Ammon's horn (tissue), 1 donor: ENCODE measurements at regions not wholly inside any gene's neighbourhood (a gene's known extent, or its start where the extent isn't known, plus 50 kb on each side); places are given as distances from the start of the nearest gene placed in this dataset.
A peak's percentile ranks its signal among the peaks of the same experiment; 100 is the strongest.
"Not testable (repeated sequence)": the region's sequence is repeated elsewhere in the genome, so short reads cannot be mapped to it uniquely, and the experiment has no call there.

Source experiments
- DNase-seq: peaks from one replicate; pipeline ENCODE4 v3.0.0-alpha.2; 2016; ENCODE audit warnings: low spot score

DNA sequence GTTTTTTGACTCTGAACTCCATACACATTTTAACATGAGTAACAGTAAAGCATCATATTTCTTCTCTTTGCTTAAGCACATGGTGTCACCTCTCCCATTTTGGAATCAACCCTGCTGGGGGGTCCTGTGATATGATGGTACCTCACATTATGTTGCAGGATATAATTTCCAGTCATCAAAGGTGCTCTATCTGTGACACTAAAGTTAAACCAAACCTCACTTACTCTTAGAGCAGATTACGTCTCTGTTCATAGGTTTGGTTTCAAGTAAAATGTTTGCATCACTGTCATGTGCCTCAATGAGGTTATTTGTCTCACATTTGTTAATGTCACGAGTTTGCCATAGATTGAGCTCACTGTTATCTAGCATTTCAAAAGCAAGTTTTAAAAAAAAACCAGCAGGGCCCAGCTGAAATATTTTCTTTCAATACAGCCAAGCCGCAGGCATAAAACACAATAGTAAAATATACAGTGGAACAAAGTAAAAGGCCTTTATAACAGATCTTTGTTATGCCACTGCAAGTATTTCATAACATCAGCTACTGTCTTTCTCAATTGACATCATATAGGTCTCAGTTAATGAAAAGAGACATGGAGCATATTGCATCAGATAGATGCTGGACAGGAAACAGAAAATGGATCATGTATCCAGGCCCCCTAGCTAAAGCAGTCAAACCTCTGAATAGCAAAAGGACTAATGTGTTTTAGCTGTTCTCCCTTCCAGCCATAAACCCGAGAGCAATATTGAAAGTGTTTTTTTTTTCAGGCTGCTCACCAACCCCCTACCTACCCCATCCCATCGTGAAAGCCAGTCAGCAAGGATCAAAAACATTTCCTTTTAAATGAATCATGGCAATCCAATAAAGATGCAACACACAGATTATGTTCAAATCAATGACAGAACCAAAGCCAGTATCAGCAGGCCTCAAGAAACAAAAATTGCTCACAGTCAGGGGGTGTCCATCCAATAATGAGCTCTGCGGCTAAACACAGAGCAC, 182.1 kb upstream of the ITGA1 start:
- no peak for DNase-seq

DNA sequence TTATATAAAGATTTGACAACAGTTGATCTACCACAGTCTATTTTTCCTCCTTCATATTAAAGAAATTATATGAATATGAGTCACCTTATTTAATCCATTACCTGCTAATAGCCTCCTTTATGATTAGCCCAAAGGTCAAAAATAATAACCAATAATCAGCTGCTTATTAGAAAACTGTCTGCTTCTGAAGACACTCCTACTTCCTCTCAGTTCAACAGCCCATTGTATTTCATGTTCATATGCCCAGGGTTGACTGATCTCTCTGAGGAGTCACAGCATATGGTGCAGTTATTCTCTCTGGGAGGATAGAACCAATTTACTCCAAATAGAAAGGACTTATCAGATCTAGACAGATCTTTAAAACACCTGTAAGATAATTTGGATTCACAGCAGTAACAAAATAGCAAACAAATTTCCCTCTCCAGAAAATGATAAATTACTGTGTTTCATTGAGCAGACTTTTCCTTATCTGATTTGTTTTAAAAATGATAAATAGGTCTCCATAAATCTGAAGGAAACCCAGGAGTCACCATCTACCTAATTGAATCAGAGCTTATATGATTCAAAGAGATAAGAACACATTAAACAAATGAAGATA, 180.4 kb upstream of the ITGA1 start:
- DNase-seq, result no peak

DNA sequence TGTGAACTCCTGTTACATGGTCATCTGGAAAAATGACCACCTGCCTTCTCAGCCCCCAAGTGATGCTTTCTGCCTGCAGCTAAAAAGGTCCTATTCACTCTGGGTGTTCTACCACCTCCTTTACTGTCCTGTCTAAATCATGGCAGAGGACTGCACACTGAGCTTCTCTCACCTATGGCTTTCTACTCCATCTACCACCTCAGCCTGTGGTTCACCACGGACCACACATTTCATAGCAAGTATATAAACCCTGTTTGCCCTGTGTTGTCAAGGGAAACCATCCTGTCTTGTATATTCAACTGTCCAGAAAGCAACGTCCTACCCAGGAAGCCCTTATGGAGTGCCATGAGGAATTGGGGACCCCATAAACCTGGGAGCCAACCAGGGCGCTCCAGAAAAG, 167.4 kb upstream of the ITGA1 start:
- no peak for DNase-seq

DNA sequence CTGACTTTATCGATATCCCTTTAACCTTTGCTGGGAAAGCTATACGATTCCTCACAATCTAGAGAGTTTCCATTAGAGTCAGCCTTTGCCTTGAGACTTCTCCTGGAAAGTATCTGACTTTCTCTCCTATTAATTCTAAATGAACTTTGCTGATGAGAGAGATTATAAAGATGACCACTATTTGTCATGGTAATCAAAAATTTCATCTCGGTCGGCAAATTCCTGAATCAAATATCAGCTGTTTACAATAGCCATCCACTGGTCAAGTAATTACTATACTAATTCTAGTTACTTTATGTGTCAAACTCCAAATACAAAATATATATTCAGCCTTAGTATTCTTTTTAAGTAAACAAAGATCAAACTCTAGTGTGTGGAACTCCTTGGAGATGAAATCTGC, 164.4 kb upstream of the ITGA1 start:
- DNase-seq, result no peak

DNA sequence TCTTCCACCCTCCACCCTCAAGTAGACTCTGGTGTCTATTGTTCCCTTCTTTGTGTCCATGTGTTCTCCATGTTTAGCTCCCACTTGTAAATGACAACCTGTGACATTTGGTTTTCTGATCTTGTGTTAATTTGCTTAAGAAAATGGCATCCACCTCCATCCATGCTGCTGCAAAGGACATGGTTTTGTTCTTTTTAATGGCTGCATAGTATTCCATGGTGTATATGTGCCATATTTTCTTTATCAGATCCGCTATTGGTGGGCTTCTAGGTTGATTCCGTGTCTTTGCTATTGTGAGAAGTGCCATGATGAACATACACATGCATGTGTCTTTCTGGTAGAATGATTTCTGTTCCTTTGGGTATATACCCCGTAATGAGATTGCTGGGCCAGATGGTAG, 163.4 kb upstream of the ITGA1 start:
- DNase-seq, result no peak

DNA sequence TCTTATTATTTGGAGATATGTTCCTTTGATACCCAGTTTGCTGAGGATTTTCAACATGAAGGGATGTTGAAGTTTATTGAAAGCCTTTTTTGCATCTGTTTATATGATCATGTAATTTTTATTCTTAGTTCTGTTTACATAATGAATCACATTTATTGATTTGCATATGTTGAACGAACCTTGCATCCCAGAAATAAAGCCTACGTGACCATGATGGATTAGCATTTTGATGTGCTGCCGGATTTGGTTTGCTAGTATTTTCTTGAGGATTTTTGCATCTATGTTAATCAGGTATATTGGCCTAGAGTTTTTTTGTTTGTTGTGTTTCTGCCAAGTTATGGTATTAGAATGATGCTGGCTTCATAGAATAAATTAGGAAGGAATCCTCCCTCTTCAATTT, 161.4 kb upstream of the ITGA1 start:
- no peak for DNase-seq

DNA sequence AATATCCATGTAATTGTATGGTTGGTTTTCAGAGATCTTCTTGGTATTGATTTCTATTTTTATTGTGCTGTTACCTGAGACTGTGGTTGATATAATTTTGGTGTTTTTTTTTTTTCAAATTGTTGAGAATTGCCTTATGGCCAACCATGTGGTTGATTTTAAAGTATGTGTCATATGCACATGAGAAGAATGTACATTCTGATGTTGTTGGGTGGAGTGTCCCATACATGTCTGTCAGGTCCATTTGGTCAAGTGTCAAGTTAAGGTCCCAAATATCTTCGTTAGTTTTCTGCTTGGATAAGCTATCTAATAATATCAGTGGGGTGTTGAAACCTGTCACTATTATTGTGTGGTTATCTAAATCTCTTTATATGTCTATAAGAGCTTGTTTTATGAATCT, 160.0 kb upstream of the ITGA1 start:
- DNase-seq, result no peak

DNA sequence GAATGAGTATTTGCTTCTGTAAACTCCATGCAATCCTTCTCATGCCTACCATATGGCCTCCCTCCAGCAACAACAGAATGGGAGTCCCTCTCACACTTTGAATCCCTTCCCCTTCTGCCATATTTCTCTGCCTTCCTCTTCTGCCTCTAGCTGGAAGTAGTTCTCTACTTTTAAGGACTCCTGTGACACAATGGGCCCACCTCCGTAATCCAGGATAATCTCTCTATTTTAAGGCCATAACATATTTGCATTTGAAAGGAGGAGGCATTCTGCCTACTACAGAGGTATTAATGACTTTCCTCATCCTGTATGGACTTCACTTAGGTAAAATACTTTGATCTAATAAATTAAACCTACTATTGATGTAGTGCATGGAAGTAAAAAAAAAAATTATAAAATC, 155.4 kb upstream of the ITGA1 start:
- no peak for DNase-seq

DNA sequence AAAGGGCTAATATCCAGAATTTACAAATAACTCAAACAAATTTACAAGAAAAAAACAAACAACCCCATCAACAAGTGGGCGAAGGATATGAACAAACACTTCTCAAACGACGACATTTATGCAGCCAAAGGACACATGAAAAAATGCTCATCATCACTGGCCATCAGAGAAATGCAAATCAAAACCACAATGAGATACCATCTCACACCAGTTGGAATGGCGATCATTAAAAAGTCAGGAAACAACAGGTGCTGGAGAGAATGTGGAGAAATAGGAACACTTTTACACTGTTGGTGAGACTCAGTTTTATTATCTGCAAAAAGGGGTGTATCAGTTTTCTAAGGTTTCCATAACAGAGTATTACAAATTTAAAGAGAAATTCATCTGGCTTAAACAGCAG, 153.5 kb upstream of the ITGA1 start:
- not testable (repeated sequence) for DNase-seq

DNA sequence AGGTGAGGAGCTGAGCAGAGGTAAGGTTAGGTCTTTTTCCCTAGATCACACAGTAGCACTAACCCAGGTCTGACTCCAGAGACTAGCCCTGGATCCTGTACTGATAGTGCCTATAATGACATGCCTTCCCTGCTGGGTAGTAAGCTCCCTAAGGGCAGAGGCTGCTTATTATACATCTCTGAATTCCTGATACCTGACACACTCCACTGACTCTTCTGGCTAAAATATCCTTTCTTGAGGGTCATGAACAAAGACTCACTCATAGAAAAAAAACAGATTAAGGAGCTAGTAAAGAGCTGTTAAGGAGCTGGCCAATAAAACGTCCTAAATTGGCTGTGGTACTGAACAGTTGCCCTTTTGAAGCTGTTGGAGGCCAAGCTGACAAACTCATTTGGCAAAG, 149.0 kb upstream of the ITGA1 start:
- DNase-seq, result no peak

DNA sequence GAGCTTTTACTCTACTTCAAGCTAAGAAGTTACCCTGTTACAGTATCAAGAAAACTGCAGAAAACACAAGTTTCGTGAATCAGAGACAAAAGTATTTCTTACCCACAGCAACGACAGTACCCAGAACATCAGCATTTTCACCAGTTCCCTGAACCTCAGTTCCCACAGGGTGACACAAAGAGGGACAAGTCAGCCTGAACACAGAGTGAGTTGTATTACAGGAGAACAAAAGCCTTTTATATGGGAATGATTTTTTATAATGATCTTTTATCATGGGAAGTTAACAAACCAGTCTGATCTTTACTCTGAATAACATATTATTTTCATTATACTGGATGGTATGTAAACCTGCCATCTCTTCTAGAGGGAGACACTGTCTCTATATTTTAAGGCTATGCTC, 139.0 kb upstream of the ITGA1 start:
- peak; percentile 73 for DNase-seq

DNA sequence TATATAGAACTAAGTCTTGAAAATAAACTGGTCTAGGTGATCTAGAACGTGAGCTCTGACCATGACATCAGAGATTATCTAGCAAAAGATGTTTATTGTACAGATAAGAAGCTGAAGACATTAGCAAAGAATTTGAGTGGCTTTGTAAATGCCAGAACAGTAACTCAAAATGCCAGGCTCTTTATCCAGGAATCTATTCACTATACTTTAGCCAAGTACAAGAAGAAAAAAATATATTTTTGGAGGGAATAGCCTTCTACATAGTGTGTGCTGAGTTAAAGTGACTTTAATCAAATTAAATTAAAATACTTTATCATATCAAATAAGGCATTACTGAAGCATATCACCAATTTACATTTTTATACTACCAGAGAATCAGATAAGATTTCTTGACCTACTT, 132.6 kb upstream of the ITGA1 start:
- no peak for DNase-seq

DNA sequence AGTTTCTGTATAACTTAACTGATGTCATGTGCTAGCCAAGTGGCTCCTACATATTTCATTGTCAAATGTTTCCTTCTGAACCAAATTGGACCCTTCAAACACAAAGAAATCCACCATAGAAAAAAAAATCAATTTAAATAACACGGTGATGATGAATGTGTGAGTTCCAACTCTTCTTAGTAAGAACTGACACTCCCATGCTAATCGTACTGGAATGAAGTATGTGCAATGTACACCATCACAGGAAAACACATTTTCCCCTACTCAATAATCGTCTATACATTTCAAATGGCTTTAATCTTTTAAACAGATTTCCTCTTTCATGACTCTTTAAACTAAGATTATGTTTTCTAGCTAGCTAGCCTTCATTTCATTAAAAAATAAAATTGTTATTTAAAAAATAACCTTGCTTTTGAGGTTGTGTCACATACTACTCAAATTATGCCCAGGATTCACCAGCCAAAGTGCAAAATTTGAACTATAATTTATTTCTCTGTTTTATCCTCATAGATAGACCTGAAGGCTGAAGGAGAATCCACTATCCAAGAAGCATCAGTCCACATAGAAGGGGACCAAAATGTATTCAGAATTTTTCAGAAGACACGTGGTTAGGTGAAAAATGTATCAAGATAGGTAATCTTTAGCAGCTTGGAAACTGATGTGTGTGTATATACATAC, 131.0 kb upstream of the ITGA1 start:
- DNase-seq, result no peak

DNA sequence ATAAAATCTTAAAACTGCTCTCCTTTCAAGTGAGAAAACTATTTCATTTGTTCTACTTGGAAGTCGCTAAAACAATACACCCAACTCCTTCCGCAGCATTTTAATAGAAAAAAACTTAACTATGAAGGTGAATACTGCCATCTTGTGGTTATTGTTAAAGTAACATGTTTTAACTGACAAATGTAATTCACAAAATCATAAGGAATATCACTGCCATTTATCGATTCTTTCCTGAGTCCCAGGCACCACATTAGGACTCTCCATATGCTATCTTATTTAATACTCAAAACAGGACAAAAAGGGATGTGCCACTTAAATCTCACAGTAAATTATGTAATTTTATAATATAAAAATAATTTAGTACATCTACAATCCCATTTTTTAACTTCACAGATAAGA, 130.5 kb upstream of the ITGA1 start:
- peak; percentile 39 for DNase-seq

DNA sequence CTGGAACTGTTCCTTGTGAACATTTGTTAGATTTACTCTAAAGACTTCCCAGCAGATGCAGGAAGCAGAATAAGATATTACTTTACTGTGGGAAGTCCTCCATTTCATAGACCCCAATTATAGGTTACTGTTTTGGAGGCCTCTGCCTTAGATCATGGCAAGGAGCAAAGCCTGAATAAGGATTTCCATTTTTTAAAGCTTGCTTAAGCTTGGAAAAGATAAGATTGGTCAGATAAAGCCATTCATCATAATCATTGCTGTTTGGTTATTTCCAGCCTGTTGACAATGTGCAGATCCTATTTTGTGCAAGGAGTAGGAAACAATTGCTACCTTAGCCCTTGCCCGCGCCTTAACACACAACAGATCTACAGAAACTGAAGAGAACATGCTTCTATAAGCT, 129.5 kb upstream of the ITGA1 start:
- no peak for DNase-seq

DNA sequence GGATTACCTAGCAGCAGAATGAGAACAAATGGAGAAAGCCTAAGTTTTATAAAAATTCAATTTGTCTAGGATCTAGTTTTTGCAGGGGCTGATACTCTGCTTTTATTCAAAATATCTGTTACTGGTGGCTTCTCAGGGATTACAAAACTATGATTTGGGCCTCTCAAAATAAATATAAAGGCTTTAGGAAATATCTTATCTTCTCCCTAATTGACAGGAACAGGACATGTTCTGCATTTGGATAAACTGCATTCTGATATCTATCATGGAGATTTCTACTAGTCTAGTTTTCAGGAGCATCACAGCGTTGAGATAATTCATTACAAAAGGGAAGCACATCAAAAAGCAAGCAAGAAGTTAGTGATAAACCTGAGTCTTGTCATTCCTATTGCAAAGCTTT, 127.1 kb upstream of the ITGA1 start:
- no peak for DNase-seq

DNA sequence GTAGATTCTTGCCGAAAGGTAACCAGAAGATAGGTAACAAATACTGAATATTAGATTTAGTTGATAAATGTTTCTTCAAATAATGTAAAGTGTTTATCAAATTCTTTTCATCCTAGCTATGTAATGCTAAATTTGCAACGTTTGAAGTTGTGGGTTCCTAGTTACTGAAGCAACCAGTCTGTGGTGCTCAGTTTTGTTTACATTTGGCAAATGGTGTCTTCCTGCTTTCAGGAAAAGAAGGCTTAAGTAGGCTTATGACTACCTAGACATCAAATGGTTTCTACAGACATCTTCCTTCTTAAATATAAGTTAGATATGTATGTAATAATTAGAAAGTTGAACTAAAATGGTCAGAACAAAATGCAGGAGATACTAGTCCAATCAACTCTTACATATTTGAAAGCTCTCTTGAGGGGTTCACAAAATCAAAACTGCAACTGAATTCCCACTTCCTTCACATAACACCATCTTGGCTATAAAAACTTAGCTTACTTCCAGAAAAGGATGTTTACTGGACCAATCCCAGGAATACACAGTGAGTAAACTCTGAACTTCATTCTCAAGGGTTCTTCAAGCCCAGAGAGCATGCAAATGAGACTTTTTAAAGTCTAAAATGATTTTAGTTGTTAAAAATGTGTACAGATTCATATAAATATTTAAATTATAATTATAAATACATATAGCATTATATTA, 125.7 kb upstream of the ITGA1 start:
- DNase-seq, result no peak

DNA sequence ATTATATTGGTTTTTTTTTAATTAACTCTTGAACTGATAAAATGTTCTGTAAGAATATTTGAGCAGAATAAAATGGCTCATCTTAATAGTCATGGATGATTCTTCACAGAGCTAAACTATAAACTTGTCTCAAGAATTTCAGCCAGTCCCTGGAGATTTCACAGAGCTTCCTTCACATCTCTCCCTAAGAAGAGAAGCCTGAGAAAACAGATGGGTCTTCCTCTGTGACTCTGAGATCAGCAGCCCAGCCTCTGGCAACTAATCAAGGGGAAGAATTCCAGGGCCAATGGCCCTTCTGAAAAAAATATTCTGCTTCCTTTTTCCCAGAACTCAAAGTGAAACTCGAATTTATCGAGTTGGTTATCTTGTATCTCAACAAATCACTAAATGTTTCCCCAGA, 122.2 kb upstream of the ITGA1 start:
- no peak for DNase-seq

DNA sequence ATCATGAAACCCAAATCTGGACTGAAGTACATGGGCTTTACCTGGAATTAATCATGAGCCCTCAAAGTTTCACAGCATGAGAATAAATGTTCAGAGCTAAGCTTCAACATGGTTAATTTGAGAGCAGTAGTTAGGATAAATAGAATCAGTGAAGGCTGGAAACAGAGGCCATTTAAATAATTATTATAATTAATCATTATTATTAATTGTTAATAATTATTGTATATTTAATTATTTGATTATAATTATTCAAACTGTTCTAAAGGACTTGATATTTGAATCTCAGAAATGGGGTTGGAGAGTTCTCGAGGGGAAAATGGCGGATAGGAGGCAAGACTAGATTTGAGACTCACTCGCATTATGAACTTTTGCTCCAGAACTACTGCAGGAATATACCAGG, 119.6 kb upstream of the ITGA1 start:
- no peak for DNase-seq

DNA sequence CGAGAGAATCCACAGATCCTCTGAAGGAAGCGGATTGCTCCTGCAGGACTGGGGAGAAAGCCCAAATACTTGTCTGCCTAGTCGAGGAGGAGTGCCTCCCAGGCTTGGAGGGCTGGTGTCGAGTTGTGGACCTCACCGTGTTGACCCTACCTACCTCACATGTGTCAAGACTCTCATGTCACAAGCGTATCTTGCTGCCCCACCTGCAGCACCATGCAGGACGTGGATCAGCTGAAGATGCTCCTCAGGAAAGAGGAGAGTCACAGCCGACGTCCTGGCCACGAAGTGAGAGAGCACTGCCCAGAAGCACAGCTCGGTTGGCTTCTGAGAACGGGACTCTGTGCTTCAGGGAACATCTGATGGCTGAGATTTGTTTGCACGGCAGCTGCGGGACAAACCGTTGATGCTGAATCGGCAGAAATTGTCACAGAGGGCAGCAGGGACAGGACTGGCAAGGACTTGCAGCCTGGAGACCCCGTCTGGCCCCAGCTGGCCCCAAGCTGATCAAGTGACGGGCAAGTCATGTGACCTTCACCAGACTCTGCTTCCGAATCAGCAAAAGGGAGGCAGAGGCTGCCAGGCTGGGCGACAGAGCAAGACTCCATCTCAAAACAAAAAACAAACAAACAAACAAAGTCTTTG, 119.1 kb upstream of the ITGA1 start:
- DNase-seq, result peak; percentile 9

DNA sequence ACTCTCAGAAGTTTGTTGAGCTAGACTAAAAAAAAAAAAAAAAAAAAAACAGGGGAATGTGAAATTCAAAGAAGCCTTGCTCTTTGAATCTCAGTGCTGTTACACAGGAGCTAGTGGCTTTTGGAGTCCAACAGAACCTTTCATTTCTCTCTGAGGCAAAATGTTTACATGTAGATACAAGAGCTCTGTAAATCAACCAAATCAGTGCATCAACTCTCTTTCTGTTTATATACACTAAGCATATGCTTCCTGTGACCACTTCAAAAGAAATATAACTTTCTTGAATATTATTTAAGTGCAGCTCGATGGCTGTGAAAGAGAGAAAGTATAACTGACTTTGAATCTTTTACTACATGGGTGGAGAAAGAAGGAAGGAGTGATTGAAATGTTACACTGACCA, 115.3 kb upstream of the ITGA1 start:
- no peak for DNase-seq

DNA sequence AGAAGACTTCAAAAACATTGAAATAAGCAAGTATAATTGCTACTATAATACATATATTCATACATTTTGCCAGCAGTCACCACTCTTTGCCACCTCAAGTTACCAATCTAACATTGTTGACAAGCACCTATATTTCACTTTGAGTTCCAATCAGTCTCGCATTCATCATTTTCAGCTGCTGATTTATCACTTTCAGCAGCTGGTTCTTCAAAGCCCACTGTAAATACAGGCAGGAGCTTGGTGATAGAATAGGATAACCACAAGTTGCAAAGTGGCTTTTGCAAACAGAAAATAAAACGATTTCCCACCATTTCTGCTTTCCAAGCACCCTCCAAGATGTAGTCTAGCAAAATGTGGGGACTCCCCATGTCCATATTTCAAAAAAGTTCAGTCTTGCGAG, 114.2 kb upstream of the ITGA1 start:
- DNase-seq, result no peak
